OCI-LY3 (cell line): ENCODE measurements at regions not wholly inside any gene's neighbourhood (a gene's known extent, or its start where the extent isn't known, plus 50 kb on each side); places are given as distances from the start of the nearest gene placed in this dataset.
"Not testable (repeated sequence)": the region's sequence is repeated elsewhere in the genome, so short reads cannot be mapped to it uniquely, and the experiment has no call there.

Experiments used
- H2AFZ ChIP-seq: fragments of 200-600, 300-600 bp; shearing (Covaris generic); 2 replicates; pipeline ENCODE4 v1.6.0; 2014; ENCODE audit warnings: antibody characterized with exemption, low read depth, low read length
- H3K27ac ChIP-seq: fragments of 200-600, 300-600 bp; sonication (generic); 2 replicates; pipeline ENCODE4 v1.5.1; 2014; ENCODE audit warnings: mild to moderate bottlenecking, low read length, moderate library complexity, mixed read lengths
- H3K27me3 ChIP-seq: fragments of 200-600, 300-600 bp; sonication (generic); 2 replicates; pipeline ENCODE4 v1.6.1; 2014; ENCODE audit warnings: low read depth, low read length, mixed read lengths
- H3K36me3 ChIP-seq: fragments of 200-600, 300-600 bp; sonication (generic); replicated peaks from 2 replicates; pipeline ENCODE3; 2014; ENCODE audit warnings: low read depth, low read length, mixed read lengths
- H3K4me1 ChIP-seq: fragments of 300-600, 200-600 bp; sonication (generic); 2 replicates; pipeline ENCODE4 v1.6.1; 2014; ENCODE audit warnings: low read length, mixed read lengths
- H3K4me2 ChIP-seq: fragments of 200-600, 300-600 bp; sonication (generic); 2 replicates; pipeline ENCODE4 v1.6.1; 2014; ENCODE audit warnings: low read length, mixed read lengths
- H3K4me3 ChIP-seq: fragments of 300-600, 200-600 bp; sonication (generic); 2 replicates; pipeline ENCODE4 v1.5.1; 2014; ENCODE audit warnings: antibody characterized with exemption, mild to moderate bottlenecking, low read length, moderate library complexity
- H3K79me2 ChIP-seq: fragments of 300-600, 200-600 bp; shearing (Covaris generic); 2 replicates; pipeline ENCODE4 v1.6.1; 2014; ENCODE audit warnings: mild to moderate bottlenecking, low read length, mixed read lengths
- H3K9ac ChIP-seq: fragments of 300-600, 200-600 bp; shearing (Covaris generic); 2 replicates; pipeline ENCODE4 v1.6.0; 2014; ENCODE audit warnings: mild to moderate bottlenecking, low read length, moderate library complexity
- H3K9me3 ChIP-seq: fragments of 200-600, 300-600 bp; shearing (Covaris generic); 2 replicates; pipeline ENCODE4 v1.6.1; 2014; ENCODE audit warnings: low read length, mixed read lengths; ENCODE audit not compliant: insufficient read depth
- H4K20me1 ChIP-seq: fragments of 200-600, 300-600 bp; sonication (generic); 2 replicates; pipeline ENCODE4 v1.6.1; 2016; ENCODE audit warnings: low read length, mixed read lengths; ENCODE audit not compliant: insufficient read depth
- CTCF ChIP-seq: fragments of 200-600, 300-600 bp; sonication (generic); IDR thresholded peaks from 2 replicates; pipeline ENCODE4 v1.5.1; 2014; ENCODE audit warnings: antibody characterized with exemption, low read length, low read depth
- EZH2phosphoT487 ChIP-seq: fragments of 200-600 bp; shearing (Covaris generic); IDR thresholded peaks from 2 replicates; pipeline ENCODE4 v1.6.1; 2018; ENCODE audit warnings: antibody characterized with exemption, mixed run types, low read depth

GRCh38 chr4:111359602-111360001 is 736.7 kb upstream of the PITX2 start:
- Histone ChIP-seq H3K9me3 (no peaks in the 10 kb centered on the region), H4K20me1 (no peaks in the 10 kb centered on the region), H3K4me3 (no peak overlapping the region), H3K9ac (no peak overlapping the region), H3K79me2 (no peaks in the 10 kb centered on the region), H3K4me2 (no peak overlapping the region), H3K27ac (no peak overlapping the region), H3K27me3 (no peaks in the 10 kb centered on the region), H3K36me3 (no peaks in the 10 kb centered on the region), H2AFZ (no peak overlapping the region), H3K4me1 (peaks cover 10% of the 10 kb centered on the region)
- TF ChIP-seq EZH2phosphoT487: no peak
- TF ChIP-seq CTCF: no peak

GRCh38 chr4:111360906-111361305 is 738.0 kb upstream of the PITX2 start:
- TF ChIP-seq CTCF (no peak), EZH2phosphoT487 (no peak)
- H3K79me2 ChIP-seq: no peaks in the 10 kb centered on the region

GRCh38 chr4:111362941-111363361 is 740.1 kb upstream of the PITX2 start:
- H3K9ac ChIP-seq: no peak overlapping the region
- H3K79me2 ChIP-seq: no peaks in the 10 kb centered on the region
- H2AFZ ChIP-seq: no peak overlapping the region

More at GRCh38 chr4:111360906-111361305, 738.0 kb upstream of the PITX2 start:
- Histone ChIP-seq H4K20me1 (no peaks in the 10 kb centered on the region), H3K9ac (no peak overlapping the region), H3K27ac (no peak overlapping the region), H3K4me2 (no peak overlapping the region), H3K4me1 (peaks cover 10% of the 10 kb centered on the region), H3K4me3 (no peak overlapping the region), H3K27me3 (no peaks in the 10 kb centered on the region), H3K9me3 (no peaks in the 10 kb centered on the region), H2AFZ (no peak overlapping the region), H3K36me3 (no peaks in the 10 kb centered on the region)

GRCh38 chr4:111377880-111378279 is 755.0 kb upstream of the PITX2 start:
- H3K36me3 ChIP-seq, H4K20me1 ChIP-seq, H3K27me3 ChIP-seq: not testable (repeated sequence)

More at GRCh38 chr4:111362941-111363361, 740.1 kb upstream of the PITX2 start:
- Histone ChIP-seq H3K27ac (no peak overlapping the region), H3K9me3 (no peaks in the 10 kb centered on the region), H3K4me1 (peaks cover 10% of the 10 kb centered on the region), H3K36me3 (no peaks in the 10 kb centered on the region), H3K4me3 (no peak overlapping the region), H4K20me1 (no peaks in the 10 kb centered on the region), H3K4me2 (no peak overlapping the region), H3K27me3 (no peaks in the 10 kb centered on the region)
- no peak for TF ChIP-seq EZH2phosphoT487
- TF ChIP-seq CTCF: no peak

GRCh38 chr4:111388561-111388960 is 756.7 kb upstream of the FAM241A start:
- no peak overlapping the region for H3K4me3 ChIP-seq
- no peak overlapping the region for H3K27ac ChIP-seq
- no peak overlapping the region for H3K9ac ChIP-seq
- no peaks in the 10 kb centered on the region for H3K4me1 ChIP-seq
- H3K36me3 ChIP-seq: no peaks in the 10 kb centered on the region
- H3K9me3 ChIP-seq: no peaks in the 10 kb centered on the region
- no peak overlapping the region for H2AFZ ChIP-seq
- H3K79me2 ChIP-seq: no peaks in the 10 kb centered on the region
- no peaks in the 10 kb centered on the region for H4K20me1 ChIP-seq
- no peaks in the 10 kb centered on the region for H3K27me3 ChIP-seq
- TF ChIP-seq CTCF: no peak
- no peak overlapping the region for H3K4me2 ChIP-seq

More at GRCh38 chr4:111377880-111378279, 755.0 kb upstream of the PITX2 start:
- not testable (repeated sequence) for H2AFZ ChIP-seq, H3K79me2 ChIP-seq, H3K27ac ChIP-seq, H3K9ac ChIP-seq, H3K4me3 ChIP-seq, H3K4me1 ChIP-seq, H3K9me3 ChIP-seq, H3K4me2 ChIP-seq
